Peyer's patch (tissue), 4 donors: ENCODE measurements at regions not wholly inside any gene's neighbourhood (a gene's known extent, or its start where the extent isn't known, plus 50 kb on each side); places are given as distances from the start of the nearest gene placed in this dataset.
"Not testable (repeated sequence)": the region's sequence is repeated elsewhere in the genome, so short reads cannot be mapped to it uniquely, and the experiment has no call there.

Experiments used
- DNase-seq, 3 donors: peaks; one replicate each; pipeline ENCODE4 v3.0.0-alpha.2; 2017 to 2019
- H3K27ac ChIP-seq, 4 donors: fragments of 200-600 bp; sonication (generic); one replicate each; pipeline ENCODE4 v1.5.1; 2016 to 2019
- H3K27me3 ChIP-seq, 2 donors: fragments of 200-600 bp; sonication (generic); one replicate each; pipeline ENCODE4 v1.5.1; 2019
- H3K36me3 ChIP-seq, 3 donors: fragments of 200-600 bp; sonication (generic); one replicate each; pipeline ENCODE4 v1.5.1; 2016 to 2019
- H3K4me1 ChIP-seq, 4 donors: fragments of 200-600 bp; sonication (generic); one replicate each; pipeline ENCODE4 v1.5.1; 2016 to 2019
- H3K4me3 ChIP-seq, 4 donors: fragments of 200-600 bp; sonication (generic); 1 replicate in 3 of 4; 2 replicates in 1 of 4; pipeline ENCODE4 v1.5.1; 2016 to 2019; ENCODE audit warnings: mild to moderate bottlenecking in 1 of 4
- H3K9me3 ChIP-seq, 4 donors: fragments of 200-600 bp; sonication (generic); one replicate each; pipeline ENCODE4 v1.5.1; 2016 to 2019; ENCODE audit warnings: mild to moderate bottlenecking in 1 of 4
- POLR2A ChIP-seq, 2 donors: fragments of 450-650 bp; IDR thresholded peaks; one replicate each; pipeline ENCODE4 v1.5.1; 2017; ENCODE audit warnings: antibody characterized with exemption in 2 of 2, mild to moderate bottlenecking in 2 of 2, moderate library complexity in 2 of 2
- TF ChIP-seq, protein P1 (sequence below), 6 experiments: fragments of 450-650 bp in 4 of 6; fragments of 200-600 bp in 2 of 6; sonication (generic) in 1 of 6; IDR thresholded peaks; one replicate each; pipeline ENCODE4 v1.5.1; 2017 to 2019; ENCODE audit warnings: antibody characterized with exemption in 6 of 6, mild to moderate bottlenecking in 3 of 6, moderate library complexity in 1 of 6

DNA sequence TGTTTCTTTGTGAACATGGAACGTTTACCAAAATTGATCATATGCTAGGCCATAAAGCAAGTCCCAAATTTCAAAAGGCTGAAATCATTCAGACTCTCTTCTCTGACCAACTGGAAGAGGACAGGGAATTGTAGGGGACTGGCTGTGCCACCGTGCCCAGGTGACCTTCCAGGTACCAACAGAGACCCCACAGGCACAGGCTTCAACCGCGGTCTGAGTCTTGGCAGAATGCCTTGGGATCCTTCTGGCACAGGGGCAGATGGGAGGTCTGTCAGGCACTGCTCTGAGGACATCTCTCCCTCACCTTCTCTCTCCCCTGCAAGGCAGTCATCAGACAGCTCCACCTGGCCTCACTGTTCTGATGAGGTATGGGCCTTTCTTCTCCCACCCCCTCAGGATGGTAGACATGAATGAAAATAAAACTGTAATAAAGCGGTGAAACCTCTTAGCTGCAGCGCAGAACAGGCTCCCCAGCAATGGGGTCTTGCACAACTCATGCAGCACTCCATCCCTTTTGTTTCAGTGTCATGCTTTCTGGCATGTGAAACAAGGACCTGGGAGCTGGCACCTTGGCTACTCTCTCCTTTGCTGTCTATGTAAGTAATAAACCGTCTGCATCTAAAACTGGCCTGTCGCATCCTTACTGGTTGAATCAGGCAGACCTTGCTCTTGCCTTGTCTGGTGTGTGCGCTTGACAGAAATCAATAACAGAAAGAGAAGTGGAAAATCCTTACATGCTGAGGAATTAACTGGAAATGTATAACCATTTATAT, 289.2 kb downstream of the KLF13 start:
- DNase-seq, result no peak
- no peaks in the 10 kb centered on the region for H3K4me1 ChIP-seq
- no peak for TF ChIP-seq POLR2A (IDR thresholded peaks at IDR 0.05)
- TF ChIP-seq, protein P1, sequence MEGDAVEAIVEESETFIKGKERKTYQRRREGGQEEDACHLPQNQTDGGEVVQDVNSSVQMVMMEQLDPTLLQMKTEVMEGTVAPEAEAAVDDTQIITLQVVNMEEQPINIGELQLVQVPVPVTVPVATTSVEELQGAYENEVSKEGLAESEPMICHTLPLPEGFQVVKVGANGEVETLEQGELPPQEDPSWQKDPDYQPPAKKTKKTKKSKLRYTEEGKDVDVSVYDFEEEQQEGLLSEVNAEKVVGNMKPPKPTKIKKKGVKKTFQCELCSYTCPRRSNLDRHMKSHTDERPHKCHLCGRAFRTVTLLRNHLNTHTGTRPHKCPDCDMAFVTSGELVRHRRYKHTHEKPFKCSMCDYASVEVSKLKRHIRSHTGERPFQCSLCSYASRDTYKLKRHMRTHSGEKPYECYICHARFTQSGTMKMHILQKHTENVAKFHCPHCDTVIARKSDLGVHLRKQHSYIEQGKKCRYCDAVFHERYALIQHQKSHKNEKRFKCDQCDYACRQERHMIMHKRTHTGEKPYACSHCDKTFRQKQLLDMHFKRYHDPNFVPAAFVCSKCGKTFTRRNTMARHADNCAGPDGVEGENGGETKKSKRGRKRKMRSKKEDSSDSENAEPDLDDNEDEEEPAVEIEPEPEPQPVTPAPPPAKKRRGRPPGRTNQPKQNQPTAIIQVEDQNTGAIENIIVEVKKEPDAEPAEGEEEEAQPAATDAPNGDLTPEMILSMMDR (IDR thresholded peaks at IDR 0.05), result no peak
- H3K27ac ChIP-seq, result no peak overlapping the region
- H3K27me3 ChIP-seq, result no peaks in the 10 kb centered on the region
- no peak overlapping the region for H3K4me3 ChIP-seq
- no peaks in the 10 kb centered on the region for H3K9me3 ChIP-seq
- no peaks in the 10 kb centered on the region for H3K36me3 ChIP-seq

DNA sequence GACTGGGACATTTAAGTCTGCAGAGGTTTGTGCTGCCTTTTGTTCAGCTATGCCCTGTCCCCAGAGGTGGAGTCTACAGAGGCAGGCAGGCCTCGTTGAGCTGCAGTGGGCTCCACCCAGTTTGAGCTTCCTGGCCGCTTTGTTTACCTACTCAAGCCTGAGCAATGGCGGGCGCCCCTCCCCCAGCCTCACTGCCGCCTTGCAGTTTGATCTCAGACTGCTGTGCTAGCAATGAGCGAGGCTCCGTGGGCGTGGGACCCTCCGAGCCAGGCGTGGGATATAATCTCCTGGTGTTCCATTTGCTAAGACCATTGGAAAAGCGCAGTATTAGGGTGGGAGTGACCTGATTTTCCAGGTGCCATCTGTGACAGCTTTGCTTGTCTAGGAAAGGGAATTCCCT, 296.7 kb downstream of the KLF13 start:
- not testable (repeated sequence) for H3K27me3 ChIP-seq, H3K4me1 ChIP-seq, H3K36me3 ChIP-seq, DNase-seq, H3K9me3 ChIP-seq, H3K4me3 ChIP-seq, H3K27ac ChIP-seq

DNA sequence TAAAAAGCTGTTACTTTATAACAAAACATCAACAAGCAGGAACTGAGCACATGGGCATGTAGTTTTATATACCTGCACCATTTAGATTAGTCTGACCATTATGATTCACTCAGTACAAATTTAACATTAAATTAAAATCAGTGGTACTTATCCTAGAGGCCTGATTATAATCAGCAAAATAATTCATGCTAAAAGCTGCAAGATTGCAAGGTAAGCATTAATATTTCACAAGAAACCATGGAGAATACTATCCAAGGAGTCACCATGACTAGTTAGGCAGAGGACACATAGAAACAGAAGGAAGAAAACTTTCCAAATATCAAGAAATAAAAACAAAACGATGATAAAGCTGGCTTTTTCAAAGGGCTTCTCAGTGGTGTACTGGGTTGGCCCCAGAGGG, 297.5 kb downstream of the KLF13 start:
- not testable (repeated sequence) for H3K27me3 ChIP-seq, H3K36me3 ChIP-seq, H3K27ac ChIP-seq, DNase-seq, H3K4me1 ChIP-seq, H3K9me3 ChIP-seq, H3K4me3 ChIP-seq

DNA sequence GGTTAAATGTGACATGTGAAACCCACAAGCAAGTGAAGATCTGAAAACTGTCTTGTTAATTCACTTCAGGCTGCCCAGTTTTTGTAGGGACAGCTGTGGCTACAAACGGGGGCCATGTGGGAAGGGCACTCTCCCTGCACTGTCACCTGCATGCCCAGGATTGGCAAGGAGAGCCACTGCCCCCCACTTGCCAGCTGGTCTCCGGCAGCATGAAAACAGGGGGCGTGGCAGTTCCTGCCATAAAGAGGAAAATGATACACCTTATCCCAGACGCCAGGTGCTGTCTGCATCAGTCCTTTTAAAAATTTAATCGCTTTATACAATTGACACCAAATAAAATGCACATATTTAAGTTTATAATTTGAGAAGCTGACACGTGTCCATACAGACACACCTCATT, 309.1 kb downstream of the KLF13 start:
- not testable (repeated sequence) for H3K27ac ChIP-seq, H3K9me3 ChIP-seq, H3K4me1 ChIP-seq, H3K27me3 ChIP-seq, H3K36me3 ChIP-seq, H3K4me3 ChIP-seq
- DNase-seq, result peak in 2 of 3 donors; percentile 50 to 58

DNA sequence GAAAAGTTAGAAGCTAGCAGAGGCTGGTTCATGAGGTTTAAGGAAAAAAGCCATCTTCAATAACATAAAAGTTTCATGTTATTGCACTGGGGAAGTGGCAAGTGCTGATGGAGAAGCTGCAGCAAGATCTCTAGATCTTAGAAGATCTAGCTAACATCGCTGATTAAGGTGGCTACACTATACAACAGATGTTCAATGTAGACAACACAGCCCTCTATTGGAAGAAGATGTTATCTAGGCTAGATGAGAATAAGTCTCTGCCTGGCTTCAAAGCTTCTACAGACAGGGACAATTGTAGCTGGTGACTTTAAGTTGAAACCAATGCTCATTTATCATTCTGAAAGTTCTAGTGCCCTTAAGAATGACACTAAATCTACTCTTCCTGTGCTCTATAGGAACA, 310.3 kb downstream of the KLF13 start:
- not testable (repeated sequence) for H3K27me3 ChIP-seq, H3K36me3 ChIP-seq, H3K4me1 ChIP-seq, DNase-seq, H3K27ac ChIP-seq, H3K9me3 ChIP-seq, H3K4me3 ChIP-seq

DNA sequence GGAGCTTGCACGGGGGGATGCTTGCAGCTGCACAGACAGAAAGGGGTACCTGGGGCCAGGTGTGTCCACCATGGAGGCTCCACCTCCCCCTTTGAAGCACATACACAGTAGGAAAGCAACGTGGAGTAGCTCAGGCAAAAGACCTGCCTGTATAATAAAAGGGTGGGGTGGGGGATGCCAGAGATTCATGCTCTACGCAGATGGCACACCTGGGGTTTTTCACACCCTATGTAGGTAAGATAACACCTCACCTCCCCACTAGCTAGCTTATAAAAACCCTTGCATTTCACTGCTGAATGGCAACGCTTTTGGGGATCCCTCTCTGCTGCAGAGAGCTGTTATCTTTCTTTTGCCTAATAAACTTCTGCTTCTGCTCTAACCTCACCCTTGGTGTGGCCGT, 317.3 kb downstream of the KLF13 start:
- H3K36me3 ChIP-seq, H3K27me3 ChIP-seq, H3K27ac ChIP-seq, H3K4me1 ChIP-seq, DNase-seq, H3K9me3 ChIP-seq, H3K4me3 ChIP-seq: not testable (repeated sequence)

GRCh38 chr15:31644761-31645160, 318.1 kb downstream of the KLF13 start:
- not testable (repeated sequence) for H3K27ac ChIP-seq, H3K4me1 ChIP-seq, H3K9me3 ChIP-seq

DNA sequence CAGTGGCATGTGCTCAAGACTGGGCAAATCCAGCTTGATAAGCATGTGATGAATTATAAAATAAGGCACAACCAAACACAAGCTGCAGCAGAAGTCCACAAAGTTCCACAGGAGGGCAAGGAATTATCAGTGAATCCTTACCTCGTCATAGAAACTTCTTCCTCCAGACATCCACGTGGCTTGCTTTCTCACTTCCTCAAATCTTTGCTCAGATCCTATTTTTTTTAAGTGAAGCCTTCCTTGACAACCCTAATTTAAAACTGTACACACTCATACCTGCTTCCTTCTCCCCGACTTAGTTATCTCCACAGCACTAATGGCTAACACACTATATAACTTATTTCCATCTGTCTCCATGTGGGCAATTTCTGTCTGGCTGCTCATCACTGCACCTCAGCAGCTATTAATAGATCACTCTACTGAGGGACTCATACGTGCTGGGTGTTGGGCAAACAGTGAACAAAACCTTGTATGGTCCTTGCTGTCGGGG, 320.7 kb downstream of the KLF13 start:
- not testable (repeated sequence) for H3K27ac ChIP-seq, H3K9me3 ChIP-seq, H3K36me3 ChIP-seq

More at GRCh38 chr15:31644761-31645160, 318.1 kb downstream of the KLF13 start:
- H3K36me3 ChIP-seq, H3K27me3 ChIP-seq, H3K4me3 ChIP-seq, DNase-seq: not testable (repeated sequence)

DNA sequence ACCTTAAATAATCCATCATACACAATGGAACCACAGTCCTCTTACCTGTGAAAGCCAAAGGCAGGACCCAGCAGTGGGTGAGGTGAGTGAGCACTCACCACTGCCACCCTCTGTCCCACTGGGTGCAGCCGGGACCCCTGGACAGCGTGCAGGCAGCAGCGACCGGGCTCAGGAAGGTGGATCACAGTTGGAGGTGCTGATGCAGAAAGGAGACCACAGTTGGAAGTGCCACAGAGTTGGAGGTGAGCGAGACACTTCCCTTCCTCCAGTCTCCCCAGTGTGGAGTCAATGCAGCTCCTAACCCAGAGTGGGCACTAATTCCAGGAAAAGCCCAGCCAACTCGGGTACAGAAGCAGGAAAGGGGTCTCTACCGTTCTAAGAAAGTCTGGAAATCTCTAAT, 323.0 kb downstream of the KLF13 start:
- DNase-seq, H3K9me3 ChIP-seq, H3K4me3 ChIP-seq: not testable (repeated sequence)

More for the DNA sequence above, 320.7 kb downstream of the KLF13 start:
- not testable (repeated sequence) for DNase-seq, H3K4me1 ChIP-seq, H3K4me3 ChIP-seq, H3K27me3 ChIP-seq

GRCh38 chr15:31650055-31650701, 323.5 kb downstream of the KLF13 start:
- not testable (repeated sequence) for H3K27me3 ChIP-seq, H3K9me3 ChIP-seq, H3K4me1 ChIP-seq, H3K27ac ChIP-seq, H3K4me3 ChIP-seq, H3K36me3 ChIP-seq
- TF ChIP-seq, protein P1 (IDR thresholded peaks at IDR 0.05), result peak in 1 of 6 experiments; percentile 37
- DNase-seq, result peak in 2 of 3 donors; percentile 34 to 85

More for the DNA sequence above, 323.0 kb downstream of the KLF13 start:
- not testable (repeated sequence) for H3K27me3 ChIP-seq, H3K27ac ChIP-seq, H3K36me3 ChIP-seq, H3K4me1 ChIP-seq

DNA sequence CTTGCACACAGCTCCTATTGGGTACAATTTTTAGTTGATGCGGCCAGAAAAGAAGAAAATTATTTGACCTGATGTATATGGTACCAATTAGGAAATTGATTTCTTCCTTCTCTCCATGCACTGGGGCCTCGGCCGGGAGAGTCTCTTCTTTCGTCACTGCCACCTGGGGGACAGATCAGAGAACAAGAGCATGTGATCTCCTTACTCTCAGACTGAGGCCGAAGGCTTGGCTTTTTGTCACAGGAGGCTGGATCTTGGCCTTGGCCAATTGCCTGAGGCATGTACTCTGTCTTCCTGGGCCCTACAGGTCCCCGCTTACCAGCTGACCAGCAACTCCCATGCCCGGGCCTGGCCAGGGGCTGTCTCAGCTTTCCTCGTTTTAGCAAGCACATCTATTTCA, 330.3 kb downstream of the KLF13 start:
- not testable (repeated sequence) for H3K27me3 ChIP-seq, H3K36me3 ChIP-seq, DNase-seq, H3K4me3 ChIP-seq, H3K4me1 ChIP-seq, H3K9me3 ChIP-seq, H3K27ac ChIP-seq
